Spleen (tissue), 11 donors: ENCODE measurements at regions not wholly inside any gene's neighbourhood (a gene's known extent, or its start where the extent isn't known, plus 50 kb on each side); places are given as distances from the start of the nearest gene placed in this dataset.
"Not testable (repeated sequence)": the region's sequence is repeated elsewhere in the genome, so short reads cannot be mapped to it uniquely, and the experiment has no call there.

Experiments used
- DNase-seq: peaks from one replicate; pipeline ENCODE4 v3.0.0-alpha.2; 2020
- H3K27ac ChIP-seq, 8 donors: fragments of 200-600 bp; sonication (generic) in 7 of 8; 1 replicate in 4 of 8; 2 replicates in 4 of 8; pipeline versions ENCODE4 v1.5.0 to v1.8.0; 2016 to 2021; ENCODE audit warnings: inconsistent platforms in 4 of 8, mild to moderate bottlenecking in 4 of 8, moderate library complexity in 1 of 8
- H3K27me3 ChIP-seq, 7 donors: fragments of 200-600 bp; sonication (generic) in 6 of 7; replicated peaks in 1 of 7; 1 replicate in 4 of 7; 2 replicates in 3 of 7; pipeline versions ENCODE4 v1.5.0 to v1.8.0; 2016 to 2021; ENCODE audit warnings: inconsistent platforms in 3 of 7, mild to moderate bottlenecking in 1 of 7
- H3K36me3 ChIP-seq, 6 donors: fragments of 200-600 bp; sonication (generic) in 5 of 6; 1 replicate in 4 of 6; 2 replicates in 2 of 6; pipeline versions ENCODE4 v1.5.0 to v1.8.0; 2016 to 2021; ENCODE audit warnings: inconsistent platforms in 2 of 6
- H3K4me1 ChIP-seq, 6 donors: fragments of 200-600 bp; sonication (generic) in 5 of 6; 1 replicate in 3 of 6; 2 replicates in 3 of 6; pipeline versions ENCODE4 v1.5.0 to v1.8.0; 2016 to 2021; ENCODE audit warnings: inconsistent platforms in 3 of 6
- H3K4me3 ChIP-seq, 8 donors: fragments of 200-600 bp; sonication (generic) in 7 of 8; 1 replicate in 4 of 8; 2 replicates in 4 of 8; pipeline versions ENCODE4 v1.5.0 to v1.8.0; 2016 to 2021; ENCODE audit warnings: inconsistent platforms in 4 of 8, mild to moderate bottlenecking in 4 of 8, moderate library complexity in 2 of 8
- H3K9me3 ChIP-seq, 8 donors: fragments of 200-600 bp; sonication (generic) in 7 of 8; 1 replicate in 4 of 8; 2 replicates in 4 of 8; pipeline versions ENCODE4 v1.5.0 to v1.8.0; 2016 to 2021; ENCODE audit warnings: inconsistent platforms in 4 of 8
- POLR2A ChIP-seq, 3 donors: fragments of 450-650 bp; IDR thresholded peaks; one replicate each; pipeline ENCODE4 v1.5.1; 2017; ENCODE audit warnings: antibody characterized with exemption in 3 of 3, mild to moderate bottlenecking in 1 of 3
- POLR2AphosphoS5 ChIP-seq, 3 donors: sonication (generic); formaldehyde crosslinking; IDR thresholded peaks; one replicate each; pipeline ENCODE4 v1.5.1; 2017; ENCODE audit warnings: antibody characterized with exemption in 3 of 3
- WGBS, 5 donors: extraction: QIAGEN DNeasy Blood & Tissue Kit in 3 of 5; methylation state at CpG; one replicate each; pipeline versions ENCODE4 v1.1.5 to v1.1.7; 2013 to 2018; 5-methylcytosine and 5-hydroxymethylcytosine counted together
- intact Hi-C: fragments of 100-400 bp; cut with DNase I; formaldehyde crosslinking; loops from one replicate; pipeline ENCODE4 v1.15.0; 2023; ENCODE audit warnings: low total_unique reads
- TF ChIP-seq, protein P1 (sequence below), 11 experiments: fragments of 200-600 bp in 7 of 11; fragments of 450-650 bp in 4 of 11; sonication (generic) in 4 of 11; IDR thresholded peaks in 8 of 11; conservative IDR thresholded peaks in 3 of 11; 1 replicate in 7 of 11; 2 replicates in 4 of 11; pipeline versions ENCODE4 v1.4.0 to v1.8.0; 2016 to 2021; ENCODE audit warnings: antibody characterized with exemption in 11 of 11, inconsistent platforms in 4 of 11, mild to moderate bottlenecking in 1 of 11
- donor health status: healthy with polysubstance abuse.
- donor health status: DM: no; HTN: no; CAD: no; lungs with moderate emphysema.
- donor health status: DM: no; HTN: no; CAD: no.
- donor health status: Bipolar disorder and iron deficiency.
- donor health status: healthy.
- donor health status: DM: no; HTN: no; CAD: no.
- donor health status: DM: yes; HTN: yes; CAD: no.

- H3K4me3 ChIP-seq, result no peak overlapping the region
- intact Hi-C loops, result no loop called here
- H3K36me3 ChIP-seq, result no peaks in the 10 kb centered on the region
- no peaks in the 10 kb centered on the region for H3K27me3 ChIP-seq
- no peaks in the 10 kb centered on the region for H3K4me1 ChIP-seq
- peaks cover 0 to 17% (median 13%) of the 10 kb centered on the region in 8 donors for H3K9me3 ChIP-seq
- TF ChIP-seq, protein P1, sequence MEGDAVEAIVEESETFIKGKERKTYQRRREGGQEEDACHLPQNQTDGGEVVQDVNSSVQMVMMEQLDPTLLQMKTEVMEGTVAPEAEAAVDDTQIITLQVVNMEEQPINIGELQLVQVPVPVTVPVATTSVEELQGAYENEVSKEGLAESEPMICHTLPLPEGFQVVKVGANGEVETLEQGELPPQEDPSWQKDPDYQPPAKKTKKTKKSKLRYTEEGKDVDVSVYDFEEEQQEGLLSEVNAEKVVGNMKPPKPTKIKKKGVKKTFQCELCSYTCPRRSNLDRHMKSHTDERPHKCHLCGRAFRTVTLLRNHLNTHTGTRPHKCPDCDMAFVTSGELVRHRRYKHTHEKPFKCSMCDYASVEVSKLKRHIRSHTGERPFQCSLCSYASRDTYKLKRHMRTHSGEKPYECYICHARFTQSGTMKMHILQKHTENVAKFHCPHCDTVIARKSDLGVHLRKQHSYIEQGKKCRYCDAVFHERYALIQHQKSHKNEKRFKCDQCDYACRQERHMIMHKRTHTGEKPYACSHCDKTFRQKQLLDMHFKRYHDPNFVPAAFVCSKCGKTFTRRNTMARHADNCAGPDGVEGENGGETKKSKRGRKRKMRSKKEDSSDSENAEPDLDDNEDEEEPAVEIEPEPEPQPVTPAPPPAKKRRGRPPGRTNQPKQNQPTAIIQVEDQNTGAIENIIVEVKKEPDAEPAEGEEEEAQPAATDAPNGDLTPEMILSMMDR (IDR thresholded peaks at IDR 0.05 in 8 of 11, conservative IDR thresholded peaks at IDR 0.05 in 3 of 11), result no peak
- no peak for TF ChIP-seq POLR2A (IDR thresholded peaks at IDR 0.05)
- no peak for TF ChIP-seq POLR2AphosphoS5 (IDR thresholded peaks at IDR 0.05)
- 91 to 97% (median 95%) methylated on average over 3 of the region's 3 CpGs for WGBS, 5 donors
- no peak for DNase-seq
- no peak overlapping the region for H3K27ac ChIP-seq
Measured at GRCh38 chr5:41995193-41995592, 70.1 kb downstream of the FBXO4 start.

- H3K4me3 ChIP-seq, result no peak overlapping the region
- no peak for DNase-seq
- no peaks in the 10 kb centered on the region for H3K36me3 ChIP-seq
- H3K27ac ChIP-seq, result no peak overlapping the region
- H3K27me3 ChIP-seq, result no peaks in the 10 kb centered on the region
- 80 to 96% (median 81%) methylated on average over 6 of the region's 6 CpGs for WGBS, 5 donors
- no peak for TF ChIP-seq POLR2AphosphoS5 (IDR thresholded peaks at IDR 0.05)
- TF ChIP-seq, protein P1 (IDR thresholded peaks at IDR 0.05 in 8 of 11, conservative IDR thresholded peaks at IDR 0.05 in 3 of 11), result no peak
- no peak for TF ChIP-seq POLR2A (IDR thresholded peaks at IDR 0.05)
- H3K4me1 ChIP-seq, result no peaks in the 10 kb centered on the region
- intact Hi-C loops, result no loop called here
- H3K9me3 ChIP-seq, result peaks cover 0 to 17% (median 13%) of the 10 kb centered on the region in 8 donors
Measured at GRCh38 chr5:42001673-42002072, 76.6 kb downstream of the FBXO4 start.

- H3K27me3 ChIP-seq, intact Hi-C loops, DNase-seq, H3K27ac ChIP-seq, H3K4me1 ChIP-seq, H3K9me3 ChIP-seq, H3K4me3 ChIP-seq, H3K36me3 ChIP-seq: not testable (repeated sequence)
- 90 to 97% (median 95%) methylated on average over 4 of the region's 4 CpGs for WGBS, 5 donors
Measured at GRCh38 chr5:42003852-42004251, 78.8 kb downstream of the FBXO4 start.

GRCh38 chr5:42005561-42006153, 80.6 kb downstream of the FBXO4 start:
- WGBS, 5 donors, result 5 to 22% (median 18%) methylated on average over 1 of the region's 1 CpG
- Histone ChIP-seq H3K27me3 (no peaks in the 10 kb centered on the region), H3K9me3 (no peaks in the 10 kb centered on the region), H3K4me1 (no peaks in the 10 kb centered on the region), H3K36me3 (no peaks in the 10 kb centered on the region), H3K4me3 (no peak overlapping the region), H3K27ac (no peak overlapping the region)
- DNase-seq, result no peak
- intact Hi-C loops, result no loop called here
- no peak for TF ChIP-seq POLR2AphosphoS5 (IDR thresholded peaks at IDR 0.05)
- TF ChIP-seq, protein P1 (IDR thresholded peaks at IDR 0.05 in 8 of 11, conservative IDR thresholded peaks at IDR 0.05 in 3 of 11), result peak; percentile 14 to 67 (median 51)

DNA sequence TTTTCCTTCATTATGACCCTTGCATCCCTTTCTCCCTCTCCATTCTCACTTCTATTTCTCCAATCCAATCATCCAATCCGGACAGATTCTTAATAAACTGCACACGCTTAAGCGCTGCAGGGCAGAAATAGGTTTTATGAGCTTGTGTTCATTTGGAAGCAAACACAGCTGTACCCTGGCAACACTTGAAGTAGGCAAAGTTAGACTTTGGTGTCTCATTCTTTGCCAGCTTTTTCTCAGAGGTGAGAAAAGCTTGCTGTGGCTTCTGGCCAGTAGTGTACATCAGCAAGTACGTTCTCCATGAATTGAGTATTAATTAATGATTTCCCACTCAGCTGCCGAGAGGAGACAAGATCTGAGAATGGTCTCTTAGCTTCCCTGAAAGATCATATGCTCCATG, 88.5 kb downstream of the FBXO4 start:
- 84 to 92% (median 89%) methylated on average over 5 of the region's 5 CpGs for WGBS, 5 donors
- H3K27me3 ChIP-seq, result no peaks in the 10 kb centered on the region
- intact Hi-C loops, result no loop called here

More for the DNA sequence above, 88.5 kb downstream of the FBXO4 start:
- no peaks in the 10 kb centered on the region for H3K4me1 ChIP-seq
- no peak overlapping the region for H3K4me3 ChIP-seq
- no peak overlapping the region for H3K27ac ChIP-seq
- no peak for DNase-seq
- no peaks in the 10 kb centered on the region for H3K36me3 ChIP-seq
- TF ChIP-seq, protein P1 (IDR thresholded peaks at IDR 0.05 in 8 of 11, conservative IDR thresholded peaks at IDR 0.05 in 3 of 11), result no peak
- TF ChIP-seq POLR2A (IDR thresholded peaks at IDR 0.05), result no peak
- TF ChIP-seq POLR2AphosphoS5 (IDR thresholded peaks at IDR 0.05), result no peak
- H3K9me3 ChIP-seq, result no peaks in the 10 kb centered on the region
